IMR-90 (cell line): ENCODE measurements at regions not wholly inside any gene's neighbourhood (a gene's known extent, or its start where the extent isn't known, plus 50 kb on each side); places are given as distances from the start of the nearest gene placed in this dataset.
"Not testable (repeated sequence)": the region's sequence is repeated elsewhere in the genome, so short reads cannot be mapped to it uniquely, and the experiment has no call there.

Source experiments
- ATAC-seq: fragments of 200-7000 bp; cut with Tn5 transposase; 2 replicates; pipeline ENCODE4 v1.9.1; 2020; ENCODE audit warnings: low read depth, mild to moderate bottlenecking, moderate library complexity
- BruUV-seq: library from RNA; stranded (reverse); fragments of 400-500 nt; replicated peaks from 2 replicates; lab custom pipeline; 2021; lab: Mats Ljungman, UMichigan
- CTCF ChIA-PET: fragments of 300-600 bp; formaldehyde crosslinking; extraction: SDS; loops from one replicate; lab custom pipeline; 2021; ENCODE audit warnings: antibody characterized with exemption; lab: Yijun Ruan, JAX
- POLR2A ChIA-PET: fragments of 300-600 bp; sonication (Branson Sonifier 250); formaldehyde crosslinking; loops from one replicate; lab custom pipeline; 2022; ENCODE audit warnings: antibody characterized with exemption; ENCODE audit not compliant: unreplicated experiment; lab: Charles Lee
- DNase-seq: peaks from one replicate; pipeline ENCODE4 v3.0.0; 2013
- H2AFZ ChIP-seq: replicated peaks from 2 replicates; pipeline ENCODE3; 2013; ENCODE audit warnings: low read length, mild to moderate bottlenecking; ENCODE audit not compliant: poor library complexity
- H2AK5ac ChIP-seq: 2 replicates; pipeline ENCODE4 v1.6.1; 2013; ENCODE audit warnings: low read depth, low read length, inconsistent platforms
- H2AK9ac ChIP-seq: replicated peaks from 2 replicates; pipeline ENCODE3; 2013; ENCODE audit warnings: mild to moderate bottlenecking, low read depth, low read length, moderate library complexity; ENCODE audit not compliant: poor library complexity
- H2BK120ac ChIP-seq: 2 replicates; pipeline ENCODE4 v1.6.1; 2013; ENCODE audit warnings: low read depth, low read length, inconsistent platforms
- H2BK15ac ChIP-seq: 3 replicates; pipeline ENCODE4 v1.6.1; 2013; ENCODE audit warnings: low read depth, low read length, inconsistent platforms
- H2BK20ac ChIP-seq: 2 replicates; pipeline ENCODE4 v1.6.1; 2013; ENCODE audit warnings: low read depth, mild to moderate bottlenecking, inconsistent platforms, low read length, moderate library complexity
- H2BK5ac ChIP-seq: 2 replicates; pipeline ENCODE4 v1.6.1; 2013; ENCODE audit warnings: mild to moderate bottlenecking, low read depth, low read length, inconsistent platforms; ENCODE audit not compliant: poor library complexity, severe bottlenecking
- H3K14ac ChIP-seq: replicated peaks from 2 replicates; pipeline ENCODE4 v1.6.1; 2013; ENCODE audit warnings: low read depth, low read length, inconsistent platforms
- H3K18ac ChIP-seq: 2 replicates; pipeline ENCODE4 v1.6.1; 2013; ENCODE audit warnings: low read depth, low read length, control low read depth
- H3K23ac ChIP-seq: 2 replicates; pipeline ENCODE4 v1.6.1; 2013; ENCODE audit warnings: low read depth, low read length, inconsistent platforms
- H3K27ac ChIP-seq: 2 replicates; pipeline ENCODE4 v1.5.1; 2013; ENCODE audit warnings: mild to moderate bottlenecking, control low read depth, low read length; ENCODE audit not compliant: insufficient read depth
- H3K27me3 ChIP-seq: 2 replicates; pipeline ENCODE4 v1.6.1; 2013; ENCODE audit warnings: low read length; ENCODE audit not compliant: control insufficient read depth, insufficient read depth
- H3K36me3 ChIP-seq: 2 replicates; pipeline ENCODE4 v1.6.1; 2013; ENCODE audit warnings: low read length, mixed read lengths; ENCODE audit not compliant: control insufficient read depth, insufficient read depth
- H3K4ac ChIP-seq: 2 replicates; pipeline ENCODE4 v1.6.1; 2013; ENCODE audit warnings: low read depth, low read length, inconsistent platforms
- H3K4me1 ChIP-seq: 2 replicates; pipeline ENCODE4 v1.6.1; 2013; ENCODE audit warnings: low read length, mixed read lengths; ENCODE audit not compliant: control insufficient read depth, insufficient read depth
- H3K4me2 ChIP-seq: 2 replicates; pipeline ENCODE4 v1.6.1; 2013; ENCODE audit warnings: low read depth, mild to moderate bottlenecking, control low read depth, low read length, moderate library complexity
- H3K4me3 ChIP-seq: 2 replicates; pipeline ENCODE4 v1.5.1; 2013; ENCODE audit warnings: low read depth, mild to moderate bottlenecking, control low read depth, low read length, moderate library complexity; ENCODE audit not compliant: insufficient read depth
- H3K56ac ChIP-seq: 2 replicates; pipeline ENCODE4 v1.6.1; 2013; ENCODE audit warnings: low read length, inconsistent platforms; ENCODE audit not compliant: insufficient read depth; ENCODE audit errors: extremely low read depth
- H3K79me1 ChIP-seq, 2 experiments: 2 replicates each; pipeline ENCODE4 v1.6.1; 2013; ENCODE audit warnings: low read length in 2 of 2, inconsistent platforms in 1 of 2, low read depth in 1 of 2
- H3K9ac ChIP-seq: 2 replicates; pipeline ENCODE4 v1.6.1; 2013; ENCODE audit warnings: low read depth, low read length, control low read depth
- H3K9me1 ChIP-seq: 2 replicates; pipeline ENCODE4 v1.6.1; 2013; ENCODE audit warnings: low read length, inconsistent platforms; ENCODE audit not compliant: insufficient read depth
- H3K9me3 ChIP-seq: 2 replicates; pipeline ENCODE4 v1.6.1; 2013; ENCODE audit warnings: low read length; ENCODE audit not compliant: control insufficient read depth, insufficient read depth
- H4K20me1 ChIP-seq: 2 replicates; pipeline ENCODE4 v1.6.1; 2013; ENCODE audit warnings: low read length, inconsistent platforms; ENCODE audit not compliant: insufficient read depth
- H4K5ac ChIP-seq: 2 replicates; pipeline ENCODE4 v1.6.1; 2013; ENCODE audit warnings: mild to moderate bottlenecking, low read depth, low read length, control low read depth
- H4K8ac ChIP-seq, 2 experiments: 2 replicates each; pipeline ENCODE4 v1.6.1; 2013; ENCODE audit warnings: low read depth in 2 of 2, low read length in 2 of 2, control low read depth in 1 of 2, inconsistent platforms in 1 of 2
- H4K91ac ChIP-seq: 2 replicates; pipeline ENCODE4 v1.6.1; 2013; ENCODE audit warnings: low read depth, low read length, inconsistent platforms; ENCODE audit not compliant: insufficient read depth
- WGBS, 2 experiments: methylation state at CpG; one replicate each; pipeline versions ENCODE4 v1.1.5 to v1.1.7; 2013; ENCODE audit warnings: missing lambda C conversion rate in 2 of 2; ENCODE audit not compliant: insufficient read length in 1 of 2; ENCODE audit errors: extremely low coverage in 2 of 2; 5-methylcytosine and 5-hydroxymethylcytosine counted together
- dilution Hi-C: fragments of 300-500 bp; cut with HindIII; formaldehyde crosslinking; loops from one replicate; pipeline ENCODE4 v1.14.3; 2018; ENCODE audit warnings: low sequenced_read_pairs; ENCODE audit not compliant: unreplicated experiment
- in situ Hi-C: fragments of 300-500 bp; cut with MboI; formaldehyde crosslinking; loops from 3 replicates; pipeline ENCODE4 v1.14.3; 2019; ENCODE audit warnings: low sequenced_read_pairs, inconsistent platforms, mixed read lengths
- intact Hi-C: fragments of 100-400 bp; cut with micrococcal nuclease; formaldehyde crosslinking; loops from 2 replicates; pipeline ENCODE4 v1.10.0; 2022

DNA sequence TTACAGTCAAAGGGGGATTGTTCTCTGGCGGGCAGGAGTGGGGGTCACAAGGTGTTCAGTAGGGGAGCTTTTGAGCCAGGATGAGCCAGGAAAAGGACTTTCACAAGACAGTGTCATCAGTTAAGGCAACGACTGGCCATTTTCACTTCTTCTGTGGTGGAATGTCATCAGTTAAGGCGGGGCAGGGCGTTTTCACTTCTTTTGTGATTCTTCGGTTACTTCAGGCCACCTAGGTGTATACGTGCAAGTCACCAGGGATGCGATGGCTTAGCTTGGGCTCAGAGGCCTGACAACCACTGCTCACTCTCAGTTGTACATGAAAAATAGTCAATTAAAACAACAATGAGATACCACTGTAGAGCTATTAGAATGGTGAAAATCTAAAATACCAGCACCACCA is 281.2 kb downstream of the INSIG2 start:
- intact Hi-C loops, dilution Hi-C loops: not testable (repeated sequence)

More for the DNA sequence above, 281.2 kb downstream of the INSIG2 start:
- H4K91ac ChIP-seq, H4K20me1 ChIP-seq, H3K4ac ChIP-seq, H2BK20ac ChIP-seq, H2AFZ ChIP-seq, H3K9me3 ChIP-seq, DNase-seq, H3K27me3 ChIP-seq, H2BK120ac ChIP-seq, BruUV-seq, H2AK9ac ChIP-seq, H4K8ac ChIP-seq, H2BK15ac ChIP-seq, H3K9ac ChIP-seq, H3K14ac ChIP-seq, POLR2A ChIA-PET, in situ Hi-C loops, H3K4me1 ChIP-seq, CTCF ChIA-PET, H3K23ac ChIP-seq, H3K18ac ChIP-seq, H3K4me3 ChIP-seq, H2AK5ac ChIP-seq, H3K79me1 ChIP-seq, H3K9me1 ChIP-seq, H3K4me2 ChIP-seq, H2BK5ac ChIP-seq, H3K27ac ChIP-seq, ATAC-seq, H3K56ac ChIP-seq, H4K5ac ChIP-seq, H3K36me3 ChIP-seq: not testable (repeated sequence)
- WGBS, 2 experiments: 43% methylated on average over 2 of the region's 7 CpGs; no CpG with 5 or more reads in 1 of the 2 experiments
